GM12874 (cell line): ENCODE measurements at regions not wholly inside any gene's neighbourhood (a gene's known extent, or its start where the extent isn't known, plus 50 kb on each side); places are given as distances from the start of the nearest gene placed in this dataset.

Experiments used
- TF ChIP-seq, protein P1 (sequence below): IDR thresholded peaks from 2 replicates; pipeline ENCODE4 v1.5.1; 2011; ENCODE audit warnings: low read depth, mild to moderate bottlenecking, control low read depth, low read length, moderate library complexity; ENCODE audit not compliant: insufficient read depth

DNA sequence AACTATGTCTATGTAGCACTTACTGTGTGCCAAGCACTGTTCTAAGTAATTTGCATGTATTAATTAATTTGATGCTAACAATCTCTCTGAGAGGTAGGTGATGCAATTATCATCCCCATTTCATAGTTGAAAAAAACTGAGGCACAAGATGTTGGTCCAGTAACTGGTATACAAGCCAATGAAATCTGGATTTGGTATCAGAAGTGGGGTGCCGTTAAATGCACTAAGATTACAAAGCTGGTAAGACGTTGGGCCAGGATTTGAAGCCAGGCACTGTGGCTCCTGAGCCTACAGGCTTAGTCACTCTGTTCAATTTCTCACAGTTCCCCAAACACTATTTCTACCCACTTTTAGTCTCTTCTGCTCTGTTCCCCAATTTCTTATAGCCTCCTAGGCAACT lies 70.4 kb upstream of the CACNA1A start:
- TF ChIP-seq, protein P1, sequence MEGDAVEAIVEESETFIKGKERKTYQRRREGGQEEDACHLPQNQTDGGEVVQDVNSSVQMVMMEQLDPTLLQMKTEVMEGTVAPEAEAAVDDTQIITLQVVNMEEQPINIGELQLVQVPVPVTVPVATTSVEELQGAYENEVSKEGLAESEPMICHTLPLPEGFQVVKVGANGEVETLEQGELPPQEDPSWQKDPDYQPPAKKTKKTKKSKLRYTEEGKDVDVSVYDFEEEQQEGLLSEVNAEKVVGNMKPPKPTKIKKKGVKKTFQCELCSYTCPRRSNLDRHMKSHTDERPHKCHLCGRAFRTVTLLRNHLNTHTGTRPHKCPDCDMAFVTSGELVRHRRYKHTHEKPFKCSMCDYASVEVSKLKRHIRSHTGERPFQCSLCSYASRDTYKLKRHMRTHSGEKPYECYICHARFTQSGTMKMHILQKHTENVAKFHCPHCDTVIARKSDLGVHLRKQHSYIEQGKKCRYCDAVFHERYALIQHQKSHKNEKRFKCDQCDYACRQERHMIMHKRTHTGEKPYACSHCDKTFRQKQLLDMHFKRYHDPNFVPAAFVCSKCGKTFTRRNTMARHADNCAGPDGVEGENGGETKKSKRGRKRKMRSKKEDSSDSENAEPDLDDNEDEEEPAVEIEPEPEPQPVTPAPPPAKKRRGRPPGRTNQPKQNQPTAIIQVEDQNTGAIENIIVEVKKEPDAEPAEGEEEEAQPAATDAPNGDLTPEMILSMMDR: no peak

DNA sequence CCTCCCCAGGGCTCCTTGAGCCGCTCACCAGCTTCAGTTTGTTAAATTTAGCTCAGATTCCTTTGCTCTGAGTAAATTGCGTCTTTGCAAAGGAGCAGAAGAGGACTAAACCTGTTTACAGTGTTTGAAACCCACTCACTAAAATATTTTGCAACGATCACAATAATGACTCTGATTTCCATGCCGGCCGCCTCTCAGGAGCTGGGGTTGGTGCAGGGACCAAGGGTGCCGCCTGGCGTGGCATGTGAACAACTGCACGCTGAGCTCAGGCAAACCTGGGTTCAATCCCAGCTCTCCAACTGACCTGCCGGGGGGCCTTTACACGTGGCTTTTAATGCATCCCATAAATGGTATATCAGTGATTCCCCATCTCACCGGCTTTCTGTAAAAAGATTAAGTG lies 68.7 kb upstream of the CACNA1A start:
- TF ChIP-seq, protein P1: no peak

DNA sequence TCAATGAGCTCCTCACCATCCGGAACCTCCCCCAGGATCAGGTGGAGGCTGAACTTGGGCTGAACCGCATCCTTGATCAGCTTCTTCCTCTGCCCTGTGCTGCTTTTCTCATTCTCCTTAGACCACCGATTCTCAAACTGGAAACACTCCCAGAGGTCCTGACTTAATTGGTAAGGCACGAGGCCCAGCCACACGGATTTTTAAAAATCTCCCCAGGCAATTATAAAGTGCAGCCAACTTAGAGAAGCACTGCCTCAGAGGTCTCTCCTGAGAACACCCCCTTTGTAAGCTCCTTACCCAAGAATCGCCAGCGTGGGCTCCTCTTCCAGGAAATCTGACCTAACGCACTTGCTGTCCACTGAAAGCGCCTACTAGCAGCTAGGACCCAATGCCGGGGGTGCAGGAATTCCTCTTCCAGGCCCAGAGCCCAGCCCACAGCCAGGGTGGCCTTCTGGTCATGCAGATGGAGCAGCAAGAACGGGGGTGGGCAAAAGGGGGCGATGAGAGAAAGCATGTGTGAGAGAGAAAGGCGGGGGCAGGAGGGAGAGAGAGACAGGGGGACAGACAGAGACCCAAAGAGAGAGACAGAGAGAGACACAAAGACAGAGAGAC lies 66.9 kb upstream of the CACNA1A start:
- TF ChIP-seq, protein P1: no peak

DNA sequence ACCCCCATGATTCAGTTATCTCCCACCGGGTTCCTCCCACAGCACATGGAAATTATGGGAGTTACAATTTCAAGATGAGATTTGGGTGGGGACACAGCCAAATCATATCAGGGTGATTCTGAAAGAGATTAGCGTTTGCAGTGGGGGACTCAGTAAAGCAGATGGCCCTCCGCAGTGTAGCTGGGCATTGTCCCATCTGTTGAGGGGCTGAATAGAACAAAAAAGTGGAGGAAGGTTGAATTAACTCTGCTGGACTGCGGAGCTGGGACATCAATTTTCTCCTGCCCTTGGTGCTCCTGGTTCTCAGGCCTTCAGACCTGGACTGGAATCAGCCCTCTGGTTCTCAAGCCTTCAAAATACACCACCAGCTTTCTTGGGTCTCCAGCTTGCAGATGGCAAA lies 55.2 kb upstream of the CACNA1A start:
- TF ChIP-seq, protein P1: no peak

DNA sequence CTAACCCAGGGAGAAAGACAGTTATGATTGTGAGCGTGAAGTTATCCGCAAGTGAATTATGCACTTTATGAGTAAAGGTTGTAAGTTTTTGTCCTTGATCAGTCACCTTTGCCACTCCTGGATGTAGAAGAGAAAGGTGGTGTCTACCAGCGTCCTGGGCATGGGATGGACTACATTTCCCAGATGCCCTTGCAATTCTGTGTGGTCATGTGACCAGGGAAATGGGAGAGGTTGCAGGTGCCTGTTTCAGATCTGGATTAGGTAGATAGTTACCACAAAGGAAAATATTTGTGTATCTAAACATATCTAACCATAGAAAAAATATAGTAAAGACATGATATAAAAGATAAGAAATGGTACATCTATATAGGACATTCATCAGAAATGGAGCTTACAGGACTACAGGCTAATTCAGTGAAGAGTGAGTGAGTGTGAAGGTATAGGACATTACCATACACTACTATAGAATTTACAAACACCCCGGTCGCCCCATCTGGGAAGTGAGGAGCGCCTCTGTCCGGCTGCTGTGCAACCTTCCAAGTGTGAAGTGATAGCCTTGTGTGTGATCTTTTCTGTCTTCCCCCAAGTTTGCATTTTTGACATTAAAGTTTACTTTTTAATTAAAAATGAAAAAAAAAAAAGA lies 51.6 kb upstream of the CACNA1A start:
- TF ChIP-seq, protein P1: no peak

DNA sequence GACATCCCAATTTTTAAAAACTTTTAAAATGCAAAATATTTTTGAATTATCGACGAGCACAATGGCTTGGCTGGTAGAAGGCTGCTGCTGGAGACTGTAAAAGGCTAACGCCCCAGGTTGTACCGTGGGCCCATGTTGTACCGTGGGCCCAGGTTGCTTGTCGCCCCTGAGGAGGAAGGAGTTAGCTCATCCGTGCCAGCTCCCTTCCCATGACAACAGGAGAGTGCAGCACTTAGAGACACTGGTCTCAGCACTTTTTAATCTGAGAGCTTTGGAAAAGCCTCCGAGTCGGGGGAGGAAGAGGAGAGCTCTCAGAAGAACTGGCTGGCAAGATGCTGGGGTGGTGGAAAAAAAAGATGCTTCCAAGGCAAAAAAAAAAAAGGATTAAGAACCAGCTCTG lies 50.3 kb upstream of the CACNA1A start:
- TF ChIP-seq, protein P1: no peak
